ENCODE measurements at regions not wholly inside any gene's neighbourhood (a gene's known extent, or its start where the extent isn't known, plus 50 kb on each side); places are given as distances from the start of the nearest gene placed in this dataset.

DNA sequence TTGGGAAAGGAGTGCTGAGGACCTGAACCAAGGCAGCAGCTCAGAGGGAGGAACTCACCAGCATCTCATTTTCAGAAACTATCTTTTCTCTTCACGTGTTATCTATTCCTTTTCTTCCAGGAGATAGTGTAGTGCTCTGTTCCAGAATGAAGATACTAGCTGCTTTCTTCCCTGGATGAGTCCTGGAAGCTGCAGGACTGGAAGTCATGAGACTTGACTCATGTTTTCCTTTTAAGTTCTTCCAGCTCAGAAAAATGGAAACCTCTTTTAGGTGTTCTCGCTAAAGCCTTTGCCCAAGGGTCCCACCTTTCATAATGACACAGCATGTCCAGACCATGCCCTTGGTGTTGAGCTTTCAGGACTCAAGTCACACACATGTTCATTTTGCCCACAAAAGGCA lies 106.7 kb downstream of the UNC5CL start:
- H3K4me2 ChIP-seq (ENCODE audit: low read length): no peak overlapping the region
- no peak overlapping the region for H3K27ac ChIP-seq (ENCODE audit: low read depth, low read length)
- H3K9me2 ChIP-seq (replicated peaks; ENCODE audit: control insufficient read depth, low read length): no peaks in the 10 kb centered on the region
- peaks cover 7% of the 10 kb centered on the region for H3K27me3 ChIP-seq (ENCODE audit: control insufficient read depth, low read length)
- H4K20me1 ChIP-seq (ENCODE audit: control insufficient read depth, insufficient read depth, low read depth, low read length): no peaks in the 10 kb centered on the region
- H3K4me1 ChIP-seq (ENCODE audit: control insufficient read depth, low read length): no peaks in the 10 kb centered on the region
- H3K36me3 ChIP-seq (ENCODE audit: control insufficient read depth, low read length): no peaks in the 10 kb centered on the region
- TF ChIP-seq, protein P1, sequence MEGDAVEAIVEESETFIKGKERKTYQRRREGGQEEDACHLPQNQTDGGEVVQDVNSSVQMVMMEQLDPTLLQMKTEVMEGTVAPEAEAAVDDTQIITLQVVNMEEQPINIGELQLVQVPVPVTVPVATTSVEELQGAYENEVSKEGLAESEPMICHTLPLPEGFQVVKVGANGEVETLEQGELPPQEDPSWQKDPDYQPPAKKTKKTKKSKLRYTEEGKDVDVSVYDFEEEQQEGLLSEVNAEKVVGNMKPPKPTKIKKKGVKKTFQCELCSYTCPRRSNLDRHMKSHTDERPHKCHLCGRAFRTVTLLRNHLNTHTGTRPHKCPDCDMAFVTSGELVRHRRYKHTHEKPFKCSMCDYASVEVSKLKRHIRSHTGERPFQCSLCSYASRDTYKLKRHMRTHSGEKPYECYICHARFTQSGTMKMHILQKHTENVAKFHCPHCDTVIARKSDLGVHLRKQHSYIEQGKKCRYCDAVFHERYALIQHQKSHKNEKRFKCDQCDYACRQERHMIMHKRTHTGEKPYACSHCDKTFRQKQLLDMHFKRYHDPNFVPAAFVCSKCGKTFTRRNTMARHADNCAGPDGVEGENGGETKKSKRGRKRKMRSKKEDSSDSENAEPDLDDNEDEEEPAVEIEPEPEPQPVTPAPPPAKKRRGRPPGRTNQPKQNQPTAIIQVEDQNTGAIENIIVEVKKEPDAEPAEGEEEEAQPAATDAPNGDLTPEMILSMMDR (IDR thresholded peaks at IDR 0.05; ENCODE audit: low read depth, low read length, poor library complexity, severe bottlenecking): no peak
- H3K79me2 ChIP-seq (ENCODE audit: control insufficient read depth, low read length): no peaks in the 10 kb centered on the region
- H3K4me3 ChIP-seq (ENCODE audit: low read length): no peak overlapping the region
- H3F3A ChIP-seq (ENCODE audit: control insufficient read depth, insufficient read depth): no peaks in the 10 kb centered on the region
- H3K9me3 ChIP-seq (ENCODE audit: control insufficient read depth, insufficient read depth, low read length): no peaks in the 10 kb centered on the region

DNA sequence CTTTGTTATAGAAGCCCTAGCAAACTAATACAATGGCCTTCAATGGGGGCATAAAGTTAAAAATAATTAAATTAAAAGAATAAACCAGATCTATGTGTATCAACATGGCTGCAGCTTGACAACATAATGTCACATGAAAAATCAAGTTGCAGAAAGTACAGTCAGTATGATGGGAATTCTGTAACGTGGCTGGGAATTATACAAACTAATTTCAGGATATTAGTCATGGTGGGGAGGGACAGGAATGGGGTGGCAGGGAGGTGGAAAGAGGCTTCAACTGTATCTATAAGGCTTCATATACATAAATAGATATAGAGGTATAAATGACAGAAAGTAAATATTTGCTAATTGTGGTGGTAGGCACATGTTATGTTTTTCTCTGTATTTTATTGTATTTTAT lies 107.1 kb downstream of the UNC5CL start:
- Histone ChIP-seq H3K9me3 (ENCODE audit: control insufficient read depth, insufficient read depth, low read length) (no peaks in the 10 kb centered on the region), H3K27ac (ENCODE audit: low read depth, low read length) (no peak overlapping the region), H3F3A (ENCODE audit: control insufficient read depth, insufficient read depth) (no peaks in the 10 kb centered on the region), H3K4me1 (ENCODE audit: control insufficient read depth, low read length) (no peaks in the 10 kb centered on the region), H4K20me1 (ENCODE audit: control insufficient read depth, insufficient read depth, low read depth, low read length) (no peaks in the 10 kb centered on the region), H3K27me3 (ENCODE audit: control insufficient read depth, low read length) (peaks cover 7% of the 10 kb centered on the region), H3K9me2 (replicated peaks; ENCODE audit: control insufficient read depth, low read length) (no peaks in the 10 kb centered on the region), H3K4me2 (ENCODE audit: low read length) (no peak overlapping the region), H3K79me2 (ENCODE audit: control insufficient read depth, low read length) (no peaks in the 10 kb centered on the region), H3K36me3 (ENCODE audit: control insufficient read depth, low read length) (no peaks in the 10 kb centered on the region), H3K4me3 (ENCODE audit: low read length) (no peak overlapping the region)
- TF ChIP-seq, protein P1 (IDR thresholded peaks at IDR 0.05; ENCODE audit: low read depth, low read length, poor library complexity, severe bottlenecking): no peak
- no peak for TF ChIP-seq EZH2phosphoT487 (IDR thresholded peaks at IDR 0.05; ENCODE audit: borderline replicate concordance, low read length)

DNA sequence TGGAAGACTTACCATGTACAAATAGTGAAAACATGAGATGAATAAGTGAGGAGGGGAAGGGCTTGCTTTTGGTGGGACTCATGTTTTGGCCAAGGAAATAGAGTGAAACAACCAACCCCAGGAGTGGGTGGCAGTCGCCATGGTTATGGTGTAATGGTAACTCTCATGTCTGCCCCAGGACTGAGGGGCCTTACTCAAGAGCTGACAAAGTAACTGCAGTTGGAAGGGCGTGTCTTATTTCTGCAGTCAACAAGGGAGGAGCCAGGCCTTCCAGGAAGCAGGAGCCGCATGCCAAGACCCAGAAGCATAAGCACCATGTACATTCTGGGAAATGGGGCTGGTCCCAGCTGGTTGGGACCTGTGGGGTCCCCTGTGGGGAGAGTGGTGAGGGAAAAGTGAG lies 108.5 kb downstream of the UNC5CL start:
- Histone ChIP-seq H4K20me1 (ENCODE audit: control insufficient read depth, insufficient read depth, low read depth, low read length) (no peaks in the 10 kb centered on the region), H3K9me2 (replicated peaks; ENCODE audit: control insufficient read depth, low read length) (no peaks in the 10 kb centered on the region), H3K36me3 (ENCODE audit: control insufficient read depth, low read length) (no peaks in the 10 kb centered on the region), H3K9me3 (ENCODE audit: control insufficient read depth, insufficient read depth, low read length) (no peaks in the 10 kb centered on the region), H3K27ac (ENCODE audit: low read depth, low read length) (no peak overlapping the region), H3K4me2 (ENCODE audit: low read length) (no peak overlapping the region), H3F3A (ENCODE audit: control insufficient read depth, insufficient read depth) (no peaks in the 10 kb centered on the region), H3K4me3 (ENCODE audit: low read length) (no peak overlapping the region), H3K79me2 (ENCODE audit: control insufficient read depth, low read length) (no peaks in the 10 kb centered on the region), H3K27me3 (ENCODE audit: control insufficient read depth, low read length) (peaks cover 7% of the 10 kb centered on the region), H3K4me1 (ENCODE audit: control insufficient read depth, low read length) (no peaks in the 10 kb centered on the region)
- TF ChIP-seq, protein P1 (IDR thresholded peaks at IDR 0.05; ENCODE audit: low read depth, low read length, poor library complexity, severe bottlenecking): no peak
- TF ChIP-seq EZH2phosphoT487 (IDR thresholded peaks at IDR 0.05; ENCODE audit: borderline replicate concordance, low read length): no peak

DNA sequence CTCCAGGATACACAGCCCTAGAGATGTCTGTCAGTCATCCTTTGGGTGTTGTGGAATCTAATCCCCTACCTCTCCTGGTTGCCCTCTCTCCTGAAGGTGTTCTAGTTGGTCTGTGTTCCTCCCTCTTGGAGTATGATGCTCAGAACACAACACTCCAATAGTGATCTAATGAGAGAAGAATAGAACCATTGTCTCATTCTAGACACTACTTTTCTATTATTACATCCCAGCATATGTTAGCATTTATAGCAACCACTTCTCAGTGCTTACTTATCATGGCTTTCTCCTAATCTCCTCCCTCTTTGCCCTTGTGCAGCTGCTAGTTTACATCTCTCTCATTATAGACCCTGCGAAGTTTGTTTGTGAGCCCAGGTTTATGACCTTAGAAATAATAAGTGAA lies 109.0 kb downstream of the UNC5CL start:
- no peaks in the 10 kb centered on the region for H3F3A ChIP-seq (ENCODE audit: control insufficient read depth, insufficient read depth)
- H3K9me3 ChIP-seq (ENCODE audit: control insufficient read depth, insufficient read depth, low read length): no peaks in the 10 kb centered on the region
- no peaks in the 10 kb centered on the region for H4K20me1 ChIP-seq (ENCODE audit: control insufficient read depth, insufficient read depth, low read depth, low read length)
- H3K4me2 ChIP-seq (ENCODE audit: low read length): no peak overlapping the region
- no peak overlapping the region for H3K27ac ChIP-seq (ENCODE audit: low read depth, low read length)
- TF ChIP-seq, protein P1 (IDR thresholded peaks at IDR 0.05; ENCODE audit: low read depth, low read length, poor library complexity, severe bottlenecking): no peak
- TF ChIP-seq EZH2phosphoT487 (IDR thresholded peaks at IDR 0.05; ENCODE audit: borderline replicate concordance, low read length): no peak
- H3K9me2 ChIP-seq (replicated peaks; ENCODE audit: control insufficient read depth, low read length): no peaks in the 10 kb centered on the region
- no peaks in the 10 kb centered on the region for H3K79me2 ChIP-seq (ENCODE audit: control insufficient read depth, low read length)
- no peaks in the 10 kb centered on the region for H3K36me3 ChIP-seq (ENCODE audit: control insufficient read depth, low read length)
- H3K4me3 ChIP-seq (ENCODE audit: low read length): no peak overlapping the region
- peaks cover 7% of the 10 kb centered on the region for H3K27me3 ChIP-seq (ENCODE audit: control insufficient read depth, low read length)
- no peaks in the 10 kb centered on the region for H3K4me1 ChIP-seq (ENCODE audit: control insufficient read depth, low read length)

All from DOHH2 (cell line).